GM19099 (cell line): ENCODE measurements at regions not wholly inside any gene's neighbourhood (a gene's known extent, or its start where the extent isn't known, plus 50 kb on each side); places are given as distances from the start of the nearest gene placed in this dataset.

ENCODE experiments used
- POLR2A ChIP-seq: IDR thresholded peaks from 3 replicates; pipeline ENCODE4 v1.6.1; 2011; ENCODE audit warnings: low read depth; ENCODE audit not compliant: insufficient read length; ENCODE audit errors: extremely low read depth

DNA sequence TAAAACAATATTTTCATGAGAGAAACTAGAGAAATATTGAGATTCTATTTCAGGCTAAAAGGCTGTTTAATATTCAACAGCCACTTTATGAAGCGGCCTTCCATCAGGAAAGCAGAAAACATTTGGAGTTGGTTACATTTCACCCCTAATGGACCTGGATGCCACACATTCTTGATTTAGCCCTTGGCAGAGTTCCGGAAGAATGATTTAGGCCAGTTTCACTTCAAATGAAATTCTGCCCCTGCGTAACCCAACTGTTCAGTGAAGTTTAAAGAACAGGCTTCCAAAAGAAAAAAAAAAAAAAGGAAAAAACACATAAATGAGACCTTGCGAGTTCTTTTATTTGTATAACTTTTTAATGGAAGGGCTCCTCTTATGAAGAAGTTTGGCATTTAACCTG is 239.2 kb upstream of the AKR1E2 start:
- TF ChIP-seq POLR2A, result no peak

- TF ChIP-seq POLR2A, result no peak
Observed at GRCh38 chr10:4581929-4582328, 244.1 kb upstream of the AKR1E2 start.

GRCh38 chr10:4579844-4580243 is 246.2 kb upstream of the AKR1E2 start:
- no peak for TF ChIP-seq POLR2A

GRCh38 chr10:4576206-4576605 is 249.8 kb upstream of the AKR1E2 start:
- TF ChIP-seq POLR2A, result no peak

- TF ChIP-seq POLR2A, result no peak
Observed at GRCh38 chr10:4569151-4569550, 256.9 kb upstream of the AKR1E2 start.

- TF ChIP-seq POLR2A, result no peak
Observed at GRCh38 chr10:4568731-4569130, 257.3 kb upstream of the AKR1E2 start.

DNA sequence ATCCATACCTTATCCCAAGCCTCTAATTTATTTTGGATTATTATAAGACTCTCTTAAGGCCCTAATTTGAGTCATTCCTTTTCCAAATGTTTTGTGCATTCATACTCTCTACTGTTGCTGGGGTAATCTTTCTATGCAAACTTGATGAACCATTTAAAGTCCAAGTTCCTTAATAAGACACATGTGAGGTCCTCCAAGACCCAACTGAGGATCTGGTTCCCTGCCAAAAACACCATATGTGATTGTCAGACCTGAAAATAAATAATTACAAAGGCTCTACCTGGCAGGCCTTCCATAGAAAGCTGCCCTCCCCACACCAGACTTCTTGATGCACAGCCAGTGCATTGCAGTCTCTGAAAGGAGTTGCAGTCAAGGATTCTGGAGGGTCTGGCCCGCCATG is 257.9 kb upstream of the AKR1E2 start:
- no peak for TF ChIP-seq POLR2A

DNA sequence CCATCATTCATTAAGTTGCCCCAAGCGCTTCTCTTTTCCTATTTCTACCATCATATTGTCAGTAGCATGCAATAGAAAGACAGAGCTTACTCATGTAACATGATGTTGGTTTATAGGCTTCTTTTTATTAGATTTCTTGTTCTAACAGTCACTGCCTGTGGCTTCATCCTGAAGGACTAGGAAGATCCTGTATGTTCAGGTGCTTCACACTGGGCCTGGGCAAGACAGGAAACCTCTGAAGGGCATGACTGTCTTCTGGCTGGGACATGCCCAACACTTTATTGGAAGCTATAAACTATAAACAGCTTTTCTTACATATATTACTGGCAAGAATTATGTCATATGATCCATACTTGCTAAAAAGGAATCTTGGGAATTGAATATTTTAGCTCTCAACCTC is 258.4 kb upstream of the AKR1E2 start:
- TF ChIP-seq POLR2A, result no peak

GRCh38 chr10:4566011-4566410 is 260.0 kb upstream of the AKR1E2 start:
- TF ChIP-seq POLR2A, result no peak

GRCh38 chr10:4561296-4561695 is 264.7 kb upstream of the AKR1E2 start:
- TF ChIP-seq POLR2A, result no peak

GRCh38 chr10:4557469-4557868 is 268.5 kb upstream of the AKR1E2 start:
- no peak for TF ChIP-seq POLR2A

- TF ChIP-seq POLR2A, result no peak
Observed at GRCh38 chr10:4556527-4556926, 269.5 kb upstream of the AKR1E2 start.

DNA sequence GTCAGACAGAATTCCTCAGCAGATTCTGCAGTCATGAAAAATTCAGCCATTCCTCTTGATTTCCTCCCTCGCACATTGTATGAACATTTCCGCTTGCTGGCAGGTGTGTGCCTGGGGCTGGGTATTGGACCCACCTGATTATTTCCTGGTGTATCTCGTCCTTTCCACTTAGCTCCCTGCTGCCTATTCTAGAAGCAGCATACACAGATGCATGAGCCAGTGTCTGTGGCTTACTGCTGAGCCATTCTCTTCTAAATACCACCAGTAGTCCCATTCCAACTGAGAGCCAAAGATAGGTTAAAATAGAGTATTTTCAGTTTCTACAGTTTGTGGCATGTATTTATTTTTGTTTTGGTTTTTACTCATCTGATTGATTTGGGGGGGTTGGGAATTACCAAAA is 270.1 kb upstream of the AKR1E2 start:
- TF ChIP-seq POLR2A, result no peak

DNA sequence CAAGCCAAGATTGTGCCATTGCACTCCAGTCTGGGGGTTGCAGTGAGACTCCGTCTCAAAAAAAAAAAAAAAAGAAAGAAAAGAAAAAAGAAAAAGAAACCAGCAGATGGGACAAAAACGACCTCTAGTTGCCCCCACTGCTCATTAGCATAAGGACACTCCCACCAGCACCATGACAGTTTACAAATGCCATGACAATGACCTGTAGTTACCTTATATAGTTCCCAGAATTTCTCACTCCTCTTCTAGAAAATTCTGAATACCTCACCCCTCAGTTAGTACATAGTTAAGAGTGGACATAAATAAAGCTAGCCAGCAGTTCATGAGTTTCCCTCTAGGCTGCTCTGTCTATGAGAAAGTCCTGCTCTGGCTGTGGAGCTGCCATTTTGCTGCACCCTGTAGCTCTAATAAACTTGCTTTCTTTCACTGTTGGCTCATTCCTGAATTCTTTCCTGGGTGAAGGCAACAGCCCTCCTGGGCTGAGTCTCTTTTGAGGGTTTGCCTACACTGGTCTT is 276.8 kb upstream of the AKR1E2 start:
- TF ChIP-seq POLR2A, result no peak

DNA sequence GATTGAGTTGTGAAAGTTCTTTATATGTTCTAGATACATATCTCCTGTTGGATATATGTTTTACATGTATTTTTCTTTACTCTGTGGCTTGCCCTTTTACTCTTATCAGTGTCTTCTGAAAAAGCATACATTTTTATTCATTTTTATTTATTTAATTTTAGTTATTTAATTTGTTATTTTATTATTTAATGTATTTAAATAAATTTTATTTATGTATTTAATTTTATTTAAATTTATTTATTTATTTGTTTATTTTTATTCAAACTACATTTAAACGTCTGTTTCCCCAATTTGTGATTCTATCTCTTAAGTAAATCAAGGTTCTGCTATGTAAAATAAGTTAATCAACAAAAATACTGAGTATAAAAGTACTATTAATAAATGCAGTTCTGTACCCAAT is 279.1 kb upstream of the AKR1E2 start:
- TF ChIP-seq POLR2A, result no peak

GRCh38 chr10:4546500-4546899 is 279.5 kb upstream of the AKR1E2 start:
- TF ChIP-seq POLR2A, result no peak

- no peak for TF ChIP-seq POLR2A
Observed at GRCh38 chr10:4545062-4545461, 280.9 kb upstream of the AKR1E2 start.
